Fibroblast of upper back skin (primary cell): ENCODE measurements at regions not wholly inside any gene's neighbourhood (a gene's known extent, or its start where the extent isn't known, plus 50 kb on each side); places are given as distances from the start of the nearest gene placed in this dataset.
A peak's percentile ranks its signal among the peaks of the same experiment; 100 is the strongest.

ENCODE experiments used
- DNase-seq: peaks from one replicate; pipeline ENCODE4 v3.0.0-alpha.2; 2013

GRCh38 chr5:142507531-142508372 lies 178.1 kb downstream of the FGF1 start:
- no peak for DNase-seq

DNA sequence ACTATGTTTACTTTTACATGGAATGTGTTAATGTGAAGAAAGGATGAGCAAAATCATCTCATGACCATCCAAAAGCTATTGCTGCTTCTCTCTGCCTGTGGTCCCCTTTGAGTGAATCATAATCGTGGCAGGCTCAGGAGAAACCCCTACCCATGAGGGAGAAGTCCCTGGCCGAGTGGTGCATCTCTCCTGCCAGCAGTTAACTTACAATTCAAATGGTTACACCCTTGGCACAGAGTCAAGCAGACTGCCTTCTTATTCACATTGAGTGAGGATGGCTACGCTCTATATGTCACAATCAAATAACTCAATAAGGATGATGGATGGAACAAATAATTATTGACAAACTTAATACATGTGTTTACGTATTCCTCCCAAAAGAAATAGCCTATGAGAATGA lies 179.1 kb downstream of the FGF1 start:
- peak; percentile 51 for DNase-seq

DNA sequence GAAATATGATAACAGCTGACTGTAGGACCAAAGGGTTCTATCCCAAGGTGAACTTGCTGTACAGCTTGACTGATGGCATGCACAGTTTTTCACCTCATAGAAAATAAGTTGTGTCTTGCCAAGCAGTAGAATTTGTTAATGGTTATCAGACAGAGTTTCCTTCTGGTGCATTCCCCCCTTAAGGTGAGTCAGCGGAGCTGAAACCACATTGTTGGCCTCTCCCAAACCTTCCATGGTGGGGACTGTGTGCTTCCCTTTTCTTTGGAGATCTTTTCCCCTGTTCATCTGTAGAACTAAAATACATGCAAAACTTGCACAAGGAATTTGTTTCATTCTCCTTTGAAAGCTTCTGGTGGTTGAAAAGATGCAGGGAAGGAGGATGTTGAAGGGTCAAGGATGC lies 179.8 kb downstream of the FGF1 start:
- peak; percentile 53 for DNase-seq

DNA sequence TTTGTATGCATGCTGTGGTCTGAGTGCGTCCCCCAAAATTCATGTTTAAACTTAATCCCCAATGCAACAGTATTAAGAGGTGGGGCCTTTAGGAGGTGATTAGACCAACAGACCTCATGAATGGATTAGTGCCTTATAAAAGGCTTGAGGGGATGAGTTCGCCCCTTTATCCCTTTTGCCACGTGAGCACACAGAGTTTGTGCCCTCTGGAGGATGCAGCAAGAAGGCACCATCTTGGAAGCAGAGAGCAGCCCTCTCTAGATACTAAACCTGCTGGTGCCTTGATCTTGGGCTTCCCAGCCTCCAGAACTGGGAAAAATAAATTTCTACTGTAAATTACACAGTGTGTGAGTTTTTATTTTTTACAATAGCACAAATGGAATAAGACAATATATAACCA lies 177.1 kb upstream of the SPRY4 start:
- DNase-seq: no peak

GRCh38 chr5:142500227-142500905 lies 175.5 kb upstream of the SPRY4 start:
- no peak for DNase-seq

DNA sequence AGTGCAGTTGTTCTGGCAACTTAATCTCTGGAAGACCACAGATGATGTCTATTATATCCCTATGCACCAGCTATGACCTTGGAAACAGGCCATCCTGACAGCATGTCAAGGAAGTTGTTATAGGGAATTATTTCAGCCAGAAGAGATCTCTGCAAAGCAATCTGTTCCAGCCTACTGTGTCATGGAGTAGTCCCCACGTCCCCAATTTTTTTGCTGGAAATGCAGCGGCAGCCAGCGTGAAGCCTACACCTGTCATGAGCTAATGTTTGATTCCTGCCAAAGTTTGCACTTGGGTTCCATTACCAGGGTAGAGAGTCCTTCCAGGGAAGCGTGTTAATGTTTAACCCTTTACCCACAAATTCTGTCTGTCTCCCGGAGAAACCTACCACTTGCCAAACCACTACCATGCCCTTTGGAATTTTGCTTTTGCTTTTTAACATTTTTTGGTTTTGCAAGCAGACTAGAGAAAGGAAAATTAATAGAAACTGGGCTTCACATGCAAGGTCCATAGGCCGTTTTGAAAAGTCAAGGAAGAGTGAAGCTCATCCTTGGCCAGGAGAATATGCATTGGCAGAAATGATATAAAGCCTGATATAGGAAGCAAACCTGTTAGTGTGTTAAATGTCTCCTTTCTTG lies 174.9 kb upstream of the SPRY4 start:
- peak; percentile 38 for DNase-seq

DNA sequence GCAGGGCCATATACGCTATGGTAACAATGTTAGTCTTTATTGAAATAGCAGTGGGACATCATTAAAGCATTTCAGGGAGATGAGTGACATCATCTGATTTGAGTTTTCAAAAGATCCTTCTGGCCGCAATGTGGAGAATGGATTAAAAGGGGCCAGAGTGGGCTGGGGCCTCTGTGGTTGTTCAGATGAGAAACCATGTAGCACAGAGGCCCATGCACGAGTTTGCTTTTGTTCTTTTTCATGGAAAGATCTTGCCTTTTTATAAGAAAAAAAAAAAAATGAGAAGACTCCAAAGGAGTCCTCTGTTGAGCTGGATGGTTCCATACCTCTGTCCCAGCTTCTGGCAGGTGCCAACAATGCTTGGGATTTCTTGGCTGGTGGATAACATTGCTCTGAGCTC lies 173.5 kb upstream of the SPRY4 start:
- no peak for DNase-seq

- peak; percentile 87 for DNase-seq
These were observed 170.7 kb upstream of the SPRY4 start for GRCh38 chr5:142495531-142495930.

- no peak for DNase-seq
These were observed 169.2 kb upstream of the SPRY4 start for GRCh38 chr5:142493875-142494518.

DNA sequence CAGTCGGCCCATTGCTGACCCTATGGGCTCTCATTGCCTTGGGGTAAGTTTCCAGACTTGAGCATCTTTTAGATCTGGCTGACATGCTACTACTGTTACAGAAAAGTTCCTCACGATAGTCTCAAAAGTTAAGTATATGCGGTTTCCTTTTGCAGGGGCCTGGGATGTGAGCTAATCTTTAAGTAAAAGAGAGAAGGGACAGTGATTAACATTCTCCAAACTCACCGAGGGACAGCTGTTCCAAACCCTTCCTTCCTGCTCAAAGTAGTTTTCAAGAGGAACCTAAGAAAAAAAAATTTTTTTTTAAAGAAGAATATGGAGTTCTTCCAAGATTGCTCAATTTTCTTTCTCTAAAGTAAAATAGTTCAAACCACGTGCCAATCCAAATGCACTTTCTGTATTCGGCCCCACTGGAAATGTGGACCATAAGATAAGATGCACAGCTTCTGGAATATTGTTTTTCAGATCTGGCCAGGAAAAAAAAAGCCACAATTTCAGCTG lies 168.0 kb upstream of the SPRY4 start:
- DNase-seq: peak; percentile 63

- DNase-seq: no peak
These were observed 166.9 kb upstream of the SPRY4 start for GRCh38 chr5:142491679-142492078.

DNA sequence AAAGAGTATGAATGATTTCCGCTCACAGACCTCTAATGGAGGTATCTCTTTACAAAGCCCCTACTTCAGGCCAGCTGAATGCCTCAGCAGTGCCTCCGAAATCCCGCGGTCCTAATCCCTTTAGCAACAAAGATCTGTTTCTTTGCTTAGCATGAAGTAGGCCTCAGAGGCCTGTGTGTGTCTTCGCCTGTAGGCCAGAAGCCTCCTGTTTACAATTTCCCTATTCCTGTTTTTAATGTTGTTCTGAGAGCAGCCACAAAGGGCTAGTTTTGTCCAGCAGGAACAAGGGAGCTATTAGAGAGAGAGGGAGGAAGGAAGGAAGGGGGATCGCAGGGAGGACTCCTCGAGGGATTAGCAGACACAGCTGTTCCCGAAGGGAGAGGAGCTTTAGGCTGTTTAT lies 166.4 kb upstream of the SPRY4 start:
- DNase-seq: no peak

DNA sequence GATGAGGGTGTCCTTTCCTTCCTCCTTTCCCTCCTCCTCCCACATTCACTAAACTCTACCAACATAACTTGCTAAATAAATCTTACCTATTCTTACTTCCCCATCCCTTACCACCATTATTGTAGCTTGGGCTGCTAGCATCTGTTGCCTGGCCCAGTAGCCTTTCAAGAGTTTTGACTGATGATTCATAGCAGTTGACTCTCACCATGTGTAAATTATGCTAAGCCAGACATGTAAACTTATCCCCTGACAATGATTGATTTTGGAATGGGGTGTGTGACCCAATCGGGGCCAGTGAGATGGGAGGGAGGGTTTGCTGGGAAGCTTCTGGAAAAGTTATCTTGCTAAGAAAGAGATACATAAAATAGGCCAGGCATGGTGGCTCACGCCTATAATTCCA lies 161.8 kb upstream of the SPRY4 start:
- peak; percentile 84 for DNase-seq

DNA sequence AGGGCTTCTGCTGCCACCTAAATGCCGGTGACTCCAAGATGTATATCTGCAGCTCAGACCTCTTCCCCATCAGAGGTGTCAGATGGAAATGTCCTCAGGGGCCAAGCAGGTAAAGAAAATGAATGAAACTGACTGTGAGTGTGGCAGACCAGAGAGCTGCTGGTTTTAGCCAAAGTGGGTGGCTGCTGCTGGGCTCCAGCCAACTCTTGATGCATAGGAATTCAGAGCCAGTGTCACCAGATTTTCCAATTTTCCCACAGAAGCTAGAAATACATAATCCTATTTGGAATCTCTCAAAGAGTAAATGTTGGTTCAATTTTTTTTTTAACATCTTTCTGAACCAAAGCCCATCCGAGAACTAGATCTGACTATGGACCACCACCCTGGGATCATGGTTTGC lies 161.2 kb upstream of the SPRY4 start:
- no peak for DNase-seq

DNA sequence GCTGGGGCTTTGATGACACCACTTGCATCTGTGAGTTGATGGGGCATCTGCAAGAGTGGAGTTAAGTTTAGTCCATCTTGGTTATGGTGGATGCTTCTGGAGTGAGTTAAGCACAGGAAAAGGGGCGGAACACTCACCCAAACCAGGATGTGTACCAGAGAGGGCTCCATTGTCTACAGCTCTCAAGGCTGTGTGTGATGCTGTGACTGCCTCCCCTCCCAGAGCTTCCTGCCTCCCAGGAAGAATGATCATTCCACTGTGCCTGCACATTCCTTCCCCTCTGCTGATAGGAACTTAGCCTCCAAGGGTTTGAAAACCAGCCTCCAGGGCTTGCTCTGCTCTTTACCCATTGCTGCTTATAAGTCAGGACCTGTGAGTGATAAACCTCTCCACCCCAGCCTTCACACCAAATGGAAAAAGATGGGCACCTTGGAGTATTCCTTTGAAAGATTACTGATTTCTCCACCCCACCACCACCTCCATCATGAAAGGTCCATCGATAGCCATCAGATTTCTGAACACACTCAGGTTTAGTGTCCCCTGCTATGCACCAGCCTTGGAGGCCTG lies 160.1 kb upstream of the SPRY4 start:
- peak; percentile 65 for DNase-seq

DNA sequence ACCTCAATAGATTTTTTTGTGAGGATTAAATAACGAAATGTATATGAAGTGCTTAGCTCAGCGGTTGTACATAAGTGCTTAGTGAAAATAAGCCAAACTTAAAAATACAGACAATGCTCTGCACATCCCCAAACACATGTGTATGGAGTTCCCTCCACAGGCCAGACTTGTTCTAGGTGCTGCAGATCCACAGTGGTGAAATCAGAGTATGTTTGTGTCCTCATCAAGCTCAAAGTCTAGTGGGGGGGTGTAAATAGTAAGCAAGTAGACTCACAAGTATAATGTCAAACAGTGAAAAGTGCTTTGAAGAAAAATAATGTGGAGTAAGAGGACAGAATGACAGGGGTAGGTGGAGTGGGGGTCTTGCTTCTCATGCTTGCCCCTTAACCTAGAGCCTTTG lies 157.4 kb upstream of the SPRY4 start:
- DNase-seq: no peak

DNA sequence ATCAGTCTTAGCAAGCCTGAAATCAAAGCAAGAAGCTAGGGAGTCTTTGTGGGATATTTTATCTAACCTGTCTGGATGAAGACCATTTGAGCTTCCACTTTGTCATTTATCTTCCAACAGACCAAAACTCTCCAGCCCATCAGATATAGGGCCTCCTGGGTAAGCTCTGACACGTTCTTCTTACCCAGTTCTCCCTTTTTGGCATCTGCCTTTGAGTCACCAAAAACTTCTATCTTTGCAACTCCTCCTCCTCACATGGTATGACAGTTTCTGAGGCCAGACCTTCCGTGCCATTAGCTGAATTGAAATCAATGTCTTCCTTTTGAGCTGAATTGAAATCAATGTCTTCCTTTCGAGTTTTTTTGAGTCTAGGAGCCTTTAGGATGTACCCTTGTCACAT lies 156.6 kb upstream of the SPRY4 start:
- DNase-seq: no peak

- DNase-seq: peak; percentile 24
These were observed 155.2 kb upstream of the SPRY4 start for GRCh38 chr5:142479854-142480519.

DNA sequence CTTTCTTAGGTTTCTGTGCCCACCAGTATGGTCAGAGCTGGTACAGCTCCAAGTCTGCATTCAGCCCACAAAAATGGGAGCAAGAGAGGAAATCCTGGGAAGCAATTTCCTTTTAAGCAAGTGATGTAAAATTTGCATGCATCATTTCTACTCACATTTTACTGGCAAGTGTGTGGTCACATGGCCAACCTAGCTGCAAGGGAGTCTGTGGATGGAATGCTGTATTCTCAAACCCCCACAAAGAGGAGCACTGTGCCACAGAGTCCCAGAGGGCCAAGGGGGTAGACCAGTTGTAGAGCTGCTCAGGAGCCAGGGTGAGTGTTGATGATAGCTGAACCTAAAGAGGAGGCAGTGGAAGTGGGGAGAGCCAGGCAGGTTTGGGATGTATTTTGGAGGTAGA lies 154.3 kb upstream of the SPRY4 start:
- no peak for DNase-seq

- DNase-seq: peak; percentile 11
These were observed 153.3 kb upstream of the SPRY4 start for GRCh38 chr5:142478113-142478512.

GRCh38 chr5:142475102-142475513 lies 150.3 kb upstream of the SPRY4 start:
- no peak for DNase-seq

GRCh38 chr5:142474431-142475094 lies 149.7 kb upstream of the SPRY4 start:
- peak; percentile 67 for DNase-seq
